GM12878 (cell line): ENCODE measurements at regions not wholly inside any gene's neighbourhood (a gene's known extent, or its start where the extent isn't known, plus 50 kb on each side); places are given as distances from the start of the nearest gene placed in this dataset.

Experiments used
- ATAC-seq: fragments of 200-7000 bp; cut with Tn5 transposase; 3 replicates; pipeline ENCODE4 v1.9.1; 2020; ENCODE audit warnings: mild to moderate bottlenecking, moderate library complexity
- BruUV-seq: library from RNA; stranded (reverse); fragments of 400-500 nt; replicated peaks from 2 replicates; lab custom pipeline; 2021; lab: Mats Ljungman, UMichigan
- CTCF ChIA-PET: fragments of 300-600 bp; sonication (Branson Sonifier 250); formaldehyde crosslinking; extraction: SDS; loops from one replicate; lab custom pipeline; 2021; ENCODE audit warnings: inconsistent platforms; lab: Yijun Ruan, JAX
- POLR2A ChIA-PET: fragments of 350-600 bp; formaldehyde crosslinking; extraction: SDS; loops from one replicate; lab custom pipeline; 2021; ENCODE audit warnings: inconsistent platforms; lab: Charles Lee
- RAD21 ChIA-PET: fragments of 300-600 bp; sonication (Branson Sonifier 250); formaldehyde crosslinking; loops from one replicate; lab custom pipeline; 2023; ENCODE audit warnings: antibody characterized with exemption; ENCODE audit not compliant: unreplicated experiment; lab: Charles Lee
- SMC1A ChIA-PET: fragments of 300-600 bp; sonication (Branson Sonifier 250); formaldehyde crosslinking; loops from one replicate; lab custom pipeline; 2023; ENCODE audit not compliant: unreplicated experiment, uncharacterized antibody; lab: Charles Lee
- DNase-seq: peaks from one replicate; pipeline ENCODE4 v3.0.0-alpha.2; 2011; ENCODE audit warnings: low read depth, low spot score
- FAIRE-seq: peaks from 3 replicates; lab custom pipeline; 2011; peaks lifted over from hg19 to GRCh38; lab: Jason Lieb, UNC
- H2AFZ ChIP-seq: 2 replicates; pipeline ENCODE4 v1.6.0; 2011; ENCODE audit warnings: low read depth, low read length, control low read depth; ENCODE audit not compliant: control insufficient read depth
- H3K27ac ChIP-seq: 2 replicates; pipeline ENCODE4 v1.5.1; 2011; ENCODE audit warnings: control low read depth; ENCODE audit not compliant: control insufficient read depth, insufficient read depth
- H3K27me3 ChIP-seq, 2 experiments: replicated peaks in 1 of 2; 2 replicates each; pipeline versions ENCODE4 v1.6.0 to v1.6.1; 2011; ENCODE audit warnings: low read length in 1 of 2; ENCODE audit not compliant: control insufficient read depth in 2 of 2, insufficient read depth in 2 of 2
- H3K36me3 ChIP-seq, 2 experiments: 2 replicates each; pipeline ENCODE4 v1.5.1; 2011; ENCODE audit warnings: low read length in 1 of 2; ENCODE audit not compliant: control insufficient read depth in 2 of 2, insufficient read depth in 2 of 2
- H3K4me1 ChIP-seq: 2 replicates; pipeline ENCODE4 v1.6.1; 2011; ENCODE audit warnings: mild to moderate bottlenecking, low read length, moderate library complexity, mixed read lengths; ENCODE audit not compliant: control insufficient read depth, insufficient read depth
- H3K4me2 ChIP-seq: 2 replicates; pipeline ENCODE4 v1.6.0; 2011; ENCODE audit warnings: control low read depth; ENCODE audit not compliant: control insufficient read depth, insufficient read depth
- H3K4me3 ChIP-seq: fragments of 200-600 bp; sonication (generic); 2 replicates; pipeline ENCODE4 v1.5.1; 2016
- H3K79me2 ChIP-seq: 2 replicates; pipeline ENCODE4 v1.6.0; 2011; ENCODE audit warnings: low read length; ENCODE audit not compliant: control insufficient read depth, insufficient read depth
- H3K9ac ChIP-seq: 2 replicates; pipeline ENCODE4 v1.8.0; 2011; ENCODE audit warnings: low read length, control low read depth, mixed read lengths; ENCODE audit not compliant: control insufficient read depth, insufficient read depth
- H3K9me3 ChIP-seq: replicated peaks from 3 replicates; pipeline ENCODE4 v1.5.1; 2011; ENCODE audit warnings: mild to moderate bottlenecking, low read length; ENCODE audit not compliant: control insufficient read depth, insufficient read depth
- H4K20me1 ChIP-seq: 2 replicates; pipeline ENCODE4 v1.6.0; 2011; ENCODE audit not compliant: control insufficient read depth, insufficient read depth
- BACH1 ChIP-seq: fragments of 450-650 bp; IDR thresholded peaks from 2 replicates; pipeline ENCODE4 v1.6.1; 2017; ENCODE audit warnings: mild to moderate bottlenecking, borderline replicate concordance
- BHLHE40 ChIP-seq, 2 experiments: fragments of 450-650 bp in 1 of 2; IDR thresholded peaks; 2 replicates each; pipeline ENCODE4 v1.6.1; 2011 to 2017; ENCODE audit warnings: low read depth in 2 of 2, borderline replicate concordance in 1 of 2, improper control_type of control experiment in 1 of 2, low read length in 1 of 2, mild to moderate bottlenecking in 1 of 2
- FOS ChIP-seq: IDR thresholded peaks from 3 replicates; pipeline ENCODE4 v1.6.1; 2011; ENCODE audit warnings: borderline replicate concordance; ENCODE audit not compliant: insufficient read length; ENCODE audit errors: extremely low read depth
- HDAC6 ChIP-seq: fragments of 200-600 bp; sonication (generic); IDR thresholded peaks from one replicate; pipeline ENCODE4 v1.8.0; 2017; ENCODE audit warnings: antibody characterized with exemption; ENCODE audit not compliant: unreplicated experiment
- HDGF ChIP-seq: fragments of 450-650 bp; IDR thresholded peaks from 2 replicates; pipeline ENCODE4 v1.6.1; 2016; ENCODE audit warnings: antibody characterized with exemption
- MEF2A ChIP-seq: IDR thresholded peaks from 2 replicates; pipeline ENCODE4 v1.6.1; 2011; ENCODE audit warnings: low read depth, mild to moderate bottlenecking, low read length, moderate library complexity; ENCODE audit not compliant: insufficient read depth
- MTA3 ChIP-seq: IDR thresholded peaks from 2 replicates; pipeline ENCODE4 v1.6.1; 2012; ENCODE audit warnings: low read length, inconsistent platforms, borderline replicate concordance
- NBN ChIP-seq: fragments of 450-650 bp; IDR thresholded peaks from 2 replicates; pipeline ENCODE4 v1.6.1; 2016
- NFYA ChIP-seq: IDR thresholded peaks from 2 replicates; pipeline ENCODE4 v1.6.1; 2011; ENCODE audit warnings: low read depth, mild to moderate bottlenecking, low read length, improper control_type of control experiment, borderline replicate concordance
- NR2C2 ChIP-seq: IDR thresholded peaks from 2 replicates; pipeline ENCODE4 v1.6.1; 2011; ENCODE audit warnings: borderline replicate concordance, low read depth; ENCODE audit not compliant: control insufficient read depth, insufficient read length
- RB1 ChIP-seq: fragments of 450-650 bp; formaldehyde crosslinking; IDR thresholded peaks from 2 replicates; pipeline ENCODE4 v1.6.1; 2017; ENCODE audit warnings: mild to moderate bottlenecking, borderline replicate concordance
- RFX5 ChIP-seq: IDR thresholded peaks from 2 replicates; pipeline ENCODE4 v1.6.1; 2011; ENCODE audit warnings: low read depth, low read length, improper control_type of control experiment
- RUNX3 ChIP-seq: IDR thresholded peaks from 2 replicates; pipeline ENCODE4 v1.6.1; 2012; ENCODE audit warnings: low read length, inconsistent platforms
- WGBS: methylation state at CpG from one replicate; pipeline ENCODE4 v1.1.6; 2016; ENCODE audit warnings: low lambda C conversion rate; ENCODE audit not compliant: insufficient replicate concordance, insufficient coverage; ENCODE audit errors: missing lambda C conversion rate; 5-methylcytosine and 5-hydroxymethylcytosine counted together
- in situ Hi-C: fragments of 300-500 bp; cut with MboI; formaldehyde crosslinking; loops from 9 replicates; pipeline ENCODE4 v1.14.3; 2018; ENCODE audit warnings: mixed read lengths
- intact Hi-C: fragments of 100-400 bp; cut with micrococcal nuclease; formaldehyde crosslinking; loops from one replicate; pipeline ENCODE4 v1.14.2; 2022; ENCODE audit not compliant: unreplicated experiment
- TF ChIP-seq, protein P1 (sequence below), 3 experiments: IDR thresholded peaks in 2 of 3; conservative IDR thresholded peaks in 1 of 3; 2 replicates each; pipeline ENCODE4 v1.5.1; 2011; ENCODE audit warnings: low read depth in 3 of 3, low read length in 3 of 3, mild to moderate bottlenecking in 3 of 3, control low read depth in 2 of 3, moderate library complexity in 2 of 3, inconsistent platforms in 1 of 3, mixed read lengths in 1 of 3; ENCODE audit not compliant: control insufficient read depth in 2 of 3, insufficient read depth in 1 of 3; ENCODE audit errors: extremely low read depth in 1 of 3
- TF ChIP-seq, protein P2 (sequence below): fragments of 450-650 bp; IDR thresholded peaks from 2 replicates; pipeline ENCODE4 v1.6.1; 2016; ENCODE audit warnings: mild to moderate bottlenecking

DNA sequence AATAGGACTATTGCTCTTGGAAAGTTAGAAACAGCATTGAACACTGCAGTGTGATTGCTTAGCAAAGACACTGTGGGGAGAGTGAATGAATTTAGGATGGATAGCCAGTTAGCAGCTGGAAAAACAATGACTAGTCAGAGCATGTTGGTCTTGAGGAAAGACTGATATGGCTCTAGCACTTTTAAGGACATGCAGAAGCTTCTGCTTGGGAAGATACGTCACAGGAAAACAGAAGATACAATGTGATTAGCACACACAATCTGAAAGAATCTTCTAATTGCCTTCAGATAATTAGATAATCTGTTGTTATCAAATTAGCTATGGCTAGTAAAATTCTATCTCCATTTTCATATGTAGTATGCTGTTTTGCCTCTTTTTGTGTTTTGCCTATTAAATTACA lies 530.7 kb upstream of the CHORDC1 start:
- no peaks in the 10 kb centered on the region for H3K9me3 ChIP-seq
- no peaks in the 10 kb centered on the region for H3K27me3 ChIP-seq
- ChIA-PET CTCF (no interaction called here), POLR2A (interaction anchor here (0.8 kb wide), 1 partner anchor 15 kb away, joined by 3 read pairs; no protein-coding TSS in a partner anchor), SMC1A (interaction anchor here (1.1 kb wide), 1 partner anchor 39 kb away, joined by 3 read pairs; no protein-coding TSS in a partner anchor), RAD21 (no interaction called here)
- H3K9ac ChIP-seq, result no peak overlapping the region
- ATAC-seq, result no peak
- no peaks in the 10 kb centered on the region for H3K36me3 ChIP-seq
- intact Hi-C loops, result no loop called here
- no peak overlapping the region for H3K4me3 ChIP-seq
- no peak overlapping the region for H3K4me2 ChIP-seq
- BruUV-seq, result no TSS peak
- H3K4me1 ChIP-seq, result no peaks in the 10 kb centered on the region
- 31% methylated on average over 1 of the region's 1 CpG for WGBS
- TF ChIP-seq NR2C2 (no peak), RUNX3 (no peak), RFX5 (no peak)
- TF ChIP-seq, protein P1, sequence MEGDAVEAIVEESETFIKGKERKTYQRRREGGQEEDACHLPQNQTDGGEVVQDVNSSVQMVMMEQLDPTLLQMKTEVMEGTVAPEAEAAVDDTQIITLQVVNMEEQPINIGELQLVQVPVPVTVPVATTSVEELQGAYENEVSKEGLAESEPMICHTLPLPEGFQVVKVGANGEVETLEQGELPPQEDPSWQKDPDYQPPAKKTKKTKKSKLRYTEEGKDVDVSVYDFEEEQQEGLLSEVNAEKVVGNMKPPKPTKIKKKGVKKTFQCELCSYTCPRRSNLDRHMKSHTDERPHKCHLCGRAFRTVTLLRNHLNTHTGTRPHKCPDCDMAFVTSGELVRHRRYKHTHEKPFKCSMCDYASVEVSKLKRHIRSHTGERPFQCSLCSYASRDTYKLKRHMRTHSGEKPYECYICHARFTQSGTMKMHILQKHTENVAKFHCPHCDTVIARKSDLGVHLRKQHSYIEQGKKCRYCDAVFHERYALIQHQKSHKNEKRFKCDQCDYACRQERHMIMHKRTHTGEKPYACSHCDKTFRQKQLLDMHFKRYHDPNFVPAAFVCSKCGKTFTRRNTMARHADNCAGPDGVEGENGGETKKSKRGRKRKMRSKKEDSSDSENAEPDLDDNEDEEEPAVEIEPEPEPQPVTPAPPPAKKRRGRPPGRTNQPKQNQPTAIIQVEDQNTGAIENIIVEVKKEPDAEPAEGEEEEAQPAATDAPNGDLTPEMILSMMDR (IDR thresholded peaks at IDR 0.05 in 2 of 3, conservative IDR thresholded peaks at IDR 0.05 in 1 of 3; ENCODE audit: control insufficient read depth in 2 of 3, extremely low read depth in 1 of 3, insufficient read depth in 1 of 3, low read depth in 3 of 3, low read length in 3 of 3), result no peak
- H3K79me2 ChIP-seq, result no peaks in the 10 kb centered on the region
- no peak for DNase-seq
- no peak overlapping the region for H3K27ac ChIP-seq
- in situ Hi-C loops, result no loop called here
- H2AFZ ChIP-seq, result no peak overlapping the region
- no peaks in the 10 kb centered on the region for H4K20me1 ChIP-seq
- FAIRE-seq, result no peak

DNA sequence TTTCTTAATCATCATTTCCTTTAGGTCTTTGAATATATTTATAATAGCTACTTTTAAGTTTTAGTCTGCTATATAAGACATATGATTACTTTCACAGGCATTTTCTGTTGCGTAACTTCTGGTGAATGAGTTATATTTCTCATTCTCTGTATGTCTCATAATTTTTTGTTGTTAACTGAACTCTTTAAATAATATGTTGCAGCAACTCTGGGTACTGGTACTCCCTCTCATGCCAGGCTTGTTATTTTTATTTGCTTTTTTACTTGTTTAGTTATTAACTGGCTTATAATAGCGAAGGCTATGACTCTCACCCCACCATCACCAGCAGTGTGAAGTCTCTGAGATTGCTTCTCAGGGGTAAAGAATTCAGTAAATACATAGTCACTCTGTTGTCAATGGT lies 524.2 kb upstream of the CHORDC1 start:
- 21% methylated on average over 2 of the region's 2 CpGs for WGBS
- DNase-seq, result no peak
- in situ Hi-C loops (no loop called here), intact Hi-C loops (no loop called here)
- no peak overlapping the region for H3K9ac ChIP-seq
- ChIA-PET RAD21 (no interaction called here), POLR2A (no interaction called here), CTCF (interaction anchor here (1.1 kb wide), 1 partner anchor 14 kb away, joined by 4 read pairs; no protein-coding TSS in a partner anchor), SMC1A (interaction anchor here (1.5 kb wide), 1 partner anchor 8 kb away, joined by 3 read pairs; no protein-coding TSS in a partner anchor)
- H3K4me2 ChIP-seq, result no peak overlapping the region
- H3K9me3 ChIP-seq, result no peaks in the 10 kb centered on the region
- no peaks in the 10 kb centered on the region for H3K79me2 ChIP-seq
- no peak overlapping the region for H3K27ac ChIP-seq
- no peak for ATAC-seq
- no TSS peak for BruUV-seq
- no peaks in the 10 kb centered on the region for H3K36me3 ChIP-seq
- H4K20me1 ChIP-seq, result no peaks in the 10 kb centered on the region
- H3K4me3 ChIP-seq, result no peak overlapping the region
- TF ChIP-seq, protein P2, sequence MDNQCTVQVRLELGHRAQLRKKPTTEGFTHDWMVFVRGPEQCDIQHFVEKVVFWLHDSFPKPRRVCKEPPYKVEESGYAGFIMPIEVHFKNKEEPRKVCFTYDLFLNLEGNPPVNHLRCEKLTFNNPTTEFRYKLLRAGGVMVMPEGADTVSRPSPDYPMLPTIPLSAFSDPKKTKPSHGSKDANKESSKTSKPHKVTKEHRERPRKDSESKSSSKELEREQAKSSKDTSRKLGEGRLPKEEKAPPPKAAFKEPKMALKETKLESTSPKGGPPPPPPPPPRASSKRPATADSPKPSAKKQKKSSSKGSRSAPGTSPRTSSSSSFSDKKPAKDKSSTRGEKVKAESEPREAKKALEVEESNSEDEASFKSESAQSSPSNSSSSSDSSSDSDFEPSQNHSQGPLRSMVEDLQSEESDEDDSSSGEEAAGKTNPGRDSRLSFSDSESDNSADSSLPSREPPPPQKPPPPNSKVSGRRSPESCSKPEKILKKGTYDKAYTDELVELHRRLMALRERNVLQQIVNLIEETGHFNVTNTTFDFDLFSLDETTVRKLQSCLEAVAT, result no peak
- TF ChIP-seq BACH1 (no peak), NBN (no peak), MEF2A (no peak), HDAC6 (no peak), HDGF (no peak), FOS (no peak), MTA3 (no peak), BHLHE40 (IDR thresholded peaks at IDR 0.05; ENCODE audit: borderline replicate concordance in 1 of 2, low read depth in 2 of 2, low read length in 1 of 2) (no peak), RB1 (no peak), NFYA (no peak)
- FAIRE-seq, result no peak
- no peaks in the 10 kb centered on the region for H3K27me3 ChIP-seq
- H3K4me1 ChIP-seq, result no peaks in the 10 kb centered on the region
- H2AFZ ChIP-seq, result no peak overlapping the region
